ENCODE measurements at regions not wholly inside any gene's neighbourhood (a gene's known extent, or its start where the extent isn't known, plus 50 kb on each side); places are given as distances from the start of the nearest gene placed in this dataset.

DNA sequence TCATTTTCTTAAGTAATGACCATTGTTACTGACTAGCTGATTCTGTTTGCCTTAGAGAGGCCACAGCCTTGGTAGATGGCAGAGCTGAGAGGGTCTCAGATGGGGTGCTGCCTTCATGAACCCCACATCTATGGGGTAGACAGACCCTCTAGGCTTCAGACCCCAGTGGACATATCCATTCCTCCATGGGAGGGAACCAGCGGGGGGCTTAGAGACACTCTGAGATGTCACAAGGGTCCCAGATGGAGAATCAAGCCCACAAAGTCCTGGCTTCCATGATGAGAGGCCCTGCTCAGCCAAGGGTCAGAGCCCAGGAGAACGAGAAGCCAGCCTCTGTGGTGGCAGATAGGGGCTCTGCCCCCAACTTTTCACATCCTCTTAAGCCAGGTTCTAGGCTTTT, 408.6 kb downstream of the TCERG1L start:
- H4K20me1 ChIP-seq (ENCODE audit: insufficient read depth, low read length): no peaks in the 10 kb centered on the region
- H3K36me3 ChIP-seq (ENCODE audit: insufficient read depth, low read length): no peaks in the 10 kb centered on the region
- no peak overlapping the region for H3K9ac ChIP-seq (ENCODE audit: low read length)
- no peak overlapping the region for H3K4me2 ChIP-seq (ENCODE audit: low read length)
- no peak overlapping the region for H2AFZ ChIP-seq (ENCODE audit: low read length)
- TF ChIP-seq, protein P1, sequence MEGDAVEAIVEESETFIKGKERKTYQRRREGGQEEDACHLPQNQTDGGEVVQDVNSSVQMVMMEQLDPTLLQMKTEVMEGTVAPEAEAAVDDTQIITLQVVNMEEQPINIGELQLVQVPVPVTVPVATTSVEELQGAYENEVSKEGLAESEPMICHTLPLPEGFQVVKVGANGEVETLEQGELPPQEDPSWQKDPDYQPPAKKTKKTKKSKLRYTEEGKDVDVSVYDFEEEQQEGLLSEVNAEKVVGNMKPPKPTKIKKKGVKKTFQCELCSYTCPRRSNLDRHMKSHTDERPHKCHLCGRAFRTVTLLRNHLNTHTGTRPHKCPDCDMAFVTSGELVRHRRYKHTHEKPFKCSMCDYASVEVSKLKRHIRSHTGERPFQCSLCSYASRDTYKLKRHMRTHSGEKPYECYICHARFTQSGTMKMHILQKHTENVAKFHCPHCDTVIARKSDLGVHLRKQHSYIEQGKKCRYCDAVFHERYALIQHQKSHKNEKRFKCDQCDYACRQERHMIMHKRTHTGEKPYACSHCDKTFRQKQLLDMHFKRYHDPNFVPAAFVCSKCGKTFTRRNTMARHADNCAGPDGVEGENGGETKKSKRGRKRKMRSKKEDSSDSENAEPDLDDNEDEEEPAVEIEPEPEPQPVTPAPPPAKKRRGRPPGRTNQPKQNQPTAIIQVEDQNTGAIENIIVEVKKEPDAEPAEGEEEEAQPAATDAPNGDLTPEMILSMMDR (IDR thresholded peaks at IDR 0.05; ENCODE audit: low read length): no peak
- TF ChIP-seq EZH2 (IDR thresholded peaks at IDR 0.05; ENCODE audit: borderline replicate concordance, low read length): no peak
- H3K4me3 ChIP-seq (ENCODE audit: low read depth, low read length, poor library complexity, severe bottlenecking): no peak overlapping the region
- H3K4me1 ChIP-seq (ENCODE audit: insufficient read depth, low read length, severe bottlenecking): no peaks in the 10 kb centered on the region
- no peaks in the 10 kb centered on the region for H3K27me3 ChIP-seq (ENCODE audit: insufficient read depth, low read length)
- H3K9me3 ChIP-seq (ENCODE audit: low read length): no peaks in the 10 kb centered on the region
- no peak overlapping the region for H3K27ac ChIP-seq (ENCODE audit: low read depth, low read length, poor library complexity, severe bottlenecking)
- no peaks in the 10 kb centered on the region for H3F3A ChIP-seq (ENCODE audit: insufficient read depth, low read length)
- no peaks in the 10 kb centered on the region for H3K79me2 ChIP-seq (ENCODE audit: insufficient read depth, low read length)
- no peaks in the 10 kb centered on the region for H3K9me2 ChIP-seq (ENCODE audit: low read depth, low read length)

DNA sequence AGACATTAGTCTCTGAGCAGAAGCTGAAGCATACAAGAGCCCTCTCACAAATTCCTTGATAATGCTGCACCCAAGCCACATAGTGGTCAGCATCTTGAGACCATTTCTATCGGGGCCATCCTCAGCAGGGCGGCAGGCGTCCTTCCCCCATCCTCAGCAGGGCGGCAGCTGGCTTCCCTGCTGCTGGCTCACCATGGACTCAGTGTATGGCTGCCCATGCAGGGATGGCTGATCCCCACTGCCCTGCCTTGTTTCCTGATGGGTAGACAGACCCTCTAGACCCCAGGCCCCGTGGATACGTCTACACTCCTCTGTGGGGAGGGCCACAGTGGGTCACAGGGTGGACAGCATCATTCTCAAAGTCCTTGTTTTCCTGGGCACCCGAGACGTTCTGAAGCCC, 406.8 kb downstream of the TCERG1L start:
- Histone ChIP-seq H3F3A (ENCODE audit: insufficient read depth, low read length) (no peaks in the 10 kb centered on the region), H3K27me3 (ENCODE audit: insufficient read depth, low read length) (no peaks in the 10 kb centered on the region), H3K36me3 (ENCODE audit: insufficient read depth, low read length) (no peaks in the 10 kb centered on the region), H3K4me3 (ENCODE audit: low read depth, low read length, poor library complexity, severe bottlenecking) (no peak overlapping the region), H4K20me1 (ENCODE audit: insufficient read depth, low read length) (no peaks in the 10 kb centered on the region), H3K9me2 (ENCODE audit: low read depth, low read length) (no peaks in the 10 kb centered on the region), H3K27ac (ENCODE audit: low read depth, low read length, poor library complexity, severe bottlenecking) (no peak overlapping the region), H3K4me1 (ENCODE audit: insufficient read depth, low read length, severe bottlenecking) (no peaks in the 10 kb centered on the region), H2AFZ (ENCODE audit: low read length) (no peak overlapping the region), H3K9me3 (ENCODE audit: low read length) (no peaks in the 10 kb centered on the region), H3K9ac (ENCODE audit: low read length) (no peak overlapping the region), H3K79me2 (ENCODE audit: insufficient read depth, low read length) (no peaks in the 10 kb centered on the region), H3K4me2 (ENCODE audit: low read length) (no peak overlapping the region)
- TF ChIP-seq, protein P1 (IDR thresholded peaks at IDR 0.05; ENCODE audit: low read length): no peak
- TF ChIP-seq EZH2 (IDR thresholded peaks at IDR 0.05; ENCODE audit: borderline replicate concordance, low read length): no peak

DNA sequence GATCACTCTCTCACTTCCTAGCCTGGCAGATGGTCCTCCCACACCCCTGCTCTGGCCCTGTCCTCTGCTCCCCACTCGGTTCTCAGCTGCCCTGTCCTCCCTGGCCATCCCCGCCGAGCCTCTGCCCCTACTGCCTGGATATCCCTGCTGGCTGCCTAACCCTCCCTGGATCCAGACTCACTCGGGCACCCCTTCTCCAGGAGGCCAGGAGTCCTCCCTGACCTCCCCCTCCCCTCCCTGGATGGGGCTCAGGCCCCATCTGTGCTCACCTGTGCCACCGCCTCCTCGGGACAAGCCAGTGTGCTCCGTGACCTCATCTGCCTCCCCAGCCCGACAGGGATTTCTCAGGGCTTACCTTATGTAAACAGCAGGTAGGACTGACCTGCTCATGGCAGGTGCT, 406.1 kb downstream of the TCERG1L start:
- H3K4me2 ChIP-seq (ENCODE audit: low read length): no peak overlapping the region
- H3K9ac ChIP-seq (ENCODE audit: low read length): no peak overlapping the region
- H3K79me2 ChIP-seq (ENCODE audit: insufficient read depth, low read length): no peaks in the 10 kb centered on the region
- no peak overlapping the region for H3K4me3 ChIP-seq (ENCODE audit: low read depth, low read length, poor library complexity, severe bottlenecking)
- no peaks in the 10 kb centered on the region for H3K4me1 ChIP-seq (ENCODE audit: insufficient read depth, low read length, severe bottlenecking)
- peaks cover 4% of the 10 kb centered on the region; the same call in 1 of the 2 replicates for H3K27me3 ChIP-seq (ENCODE audit: insufficient read depth, low read length)
- H3F3A ChIP-seq (ENCODE audit: insufficient read depth, low read length): no peaks in the 10 kb centered on the region
- H3K27ac ChIP-seq (ENCODE audit: low read depth, low read length, poor library complexity, severe bottlenecking): no peak overlapping the region
- H3K36me3 ChIP-seq (ENCODE audit: insufficient read depth, low read length): no peaks in the 10 kb centered on the region
- no peaks in the 10 kb centered on the region for H3K9me2 ChIP-seq (ENCODE audit: low read depth, low read length)
- no peaks in the 10 kb centered on the region for H4K20me1 ChIP-seq (ENCODE audit: insufficient read depth, low read length)
- H2AFZ ChIP-seq (ENCODE audit: low read length): no peak overlapping the region
- H3K9me3 ChIP-seq (ENCODE audit: low read length): no peaks in the 10 kb centered on the region
- TF ChIP-seq EZH2 (IDR thresholded peaks at IDR 0.05; ENCODE audit: borderline replicate concordance, low read length): no peak
- TF ChIP-seq, protein P1 (IDR thresholded peaks at IDR 0.05; ENCODE audit: low read length): no peak
